DOHH2 (cell line): ENCODE measurements at regions not wholly inside any gene's neighbourhood (a gene's known extent, or its start where the extent isn't known, plus 50 kb on each side); places are given as distances from the start of the nearest gene placed in this dataset.

Source experiments
- H3F3A ChIP-seq: fragments of 200-600 bp; sonication (generic), shearing (Covaris generic); 2 replicates; pipeline ENCODE4 v1.6.0; 2016; ENCODE audit warnings: antibody characterized with exemption, mild to moderate bottlenecking; ENCODE audit not compliant: control insufficient read depth, insufficient read depth
- H3K27ac ChIP-seq: fragments of 200-600 bp; sonication (generic); 2 replicates; pipeline ENCODE4 v1.5.1; 2014; ENCODE audit warnings: low read depth, mild to moderate bottlenecking, low read length, moderate library complexity
- H3K27me3 ChIP-seq: fragments of 200-600 bp; sonication (generic); 2 replicates; pipeline ENCODE4 v1.6.1; 2014; ENCODE audit warnings: mild to moderate bottlenecking, low read length, mixed read lengths; ENCODE audit not compliant: control insufficient read depth
- H3K36me3 ChIP-seq: fragments of 200-600 bp; sonication (generic); 2 replicates; pipeline ENCODE4 v1.6.1; 2014; ENCODE audit warnings: mild to moderate bottlenecking, low read length, moderate library complexity, mixed read lengths; ENCODE audit not compliant: control insufficient read depth
- H3K4me1 ChIP-seq: fragments of 200-600 bp; sonication (generic); 2 replicates; pipeline ENCODE4 v1.6.1; 2014; ENCODE audit warnings: mild to moderate bottlenecking, low read length, mixed read lengths; ENCODE audit not compliant: control insufficient read depth
- H3K4me2 ChIP-seq: fragments of 200-600 bp; sonication (generic); 2 replicates; pipeline ENCODE4 v1.6.0; 2014; ENCODE audit warnings: mild to moderate bottlenecking, low read length, moderate library complexity
- H3K4me3 ChIP-seq: fragments of 200-600 bp; sonication (generic); 2 replicates; pipeline ENCODE4 v1.5.1; 2014; ENCODE audit warnings: mild to moderate bottlenecking, low read length, mixed read lengths
- H3K79me2 ChIP-seq: fragments of 200-600 bp; sonication (generic); 2 replicates; pipeline ENCODE4 v1.6.1; 2014; ENCODE audit warnings: mild to moderate bottlenecking, low read length, mixed read lengths; ENCODE audit not compliant: control insufficient read depth
- H3K9me2 ChIP-seq: fragments of 200-600 bp; sonication (generic); replicated peaks from 2 replicates; pipeline ENCODE4 v1.6.1; 2014; ENCODE audit warnings: mild to moderate bottlenecking, low read length, mixed read lengths; ENCODE audit not compliant: control insufficient read depth
- H3K9me3 ChIP-seq: fragments of 200-600 bp; sonication (generic); 2 replicates; pipeline ENCODE4 v1.6.1; 2014; ENCODE audit warnings: antibody characterized with exemption, low read length, mixed read lengths; ENCODE audit not compliant: control insufficient read depth, insufficient read depth
- H4K20me1 ChIP-seq: fragments of 200-600 bp; sonication (generic); 2 replicates; pipeline ENCODE4 v1.6.0; 2014; ENCODE audit warnings: low read depth, mild to moderate bottlenecking, antibody characterized with exemption, low read length, moderate library complexity; ENCODE audit not compliant: control insufficient read depth, insufficient read depth
- CTCF ChIP-seq: fragments of 200-600 bp; sonication (generic); IDR thresholded peaks from one replicate; pipeline ENCODE4 v1.5.1; 2014; ENCODE audit warnings: antibody characterized with exemption, mild to moderate bottlenecking, low read depth, low read length; ENCODE audit not compliant: poor library complexity, severe bottlenecking
- EZH2phosphoT487 ChIP-seq: fragments of 200-600 bp; sonication (generic); IDR thresholded peaks from 2 replicates; pipeline ENCODE4 v1.6.1; 2017; ENCODE audit warnings: borderline replicate concordance, mild to moderate bottlenecking, antibody characterized with exemption, low read length, moderate library complexity, mixed read lengths

GRCh38 chr4:26088433-26088928 is 174.5 kb downstream of the SMIM20 start:
- Histone ChIP-seq H3K9me2 (no peaks in the 10 kb centered on the region; the same call in 1 of the 2 replicates), H4K20me1 (no peaks in the 10 kb centered on the region), H3K79me2 (no peaks in the 10 kb centered on the region), H3K4me1 (no peaks in the 10 kb centered on the region), H3F3A (no peaks in the 10 kb centered on the region), H3K27me3 (peaks cover 39% of the 10 kb centered on the region), H3K36me3 (no peaks in the 10 kb centered on the region), H3K9me3 (no peaks in the 10 kb centered on the region), H3K27ac (no peak overlapping the region), H3K4me3 (no peak overlapping the region), H3K4me2 (no peak overlapping the region)
- TF ChIP-seq EZH2phosphoT487, result no peak
- no peak for TF ChIP-seq CTCF

GRCh38 chr4:26093551-26093950 is 179.5 kb downstream of the SMIM20 start:
- H3K9me2 ChIP-seq, result no peaks in the 10 kb centered on the region; the same call in 1 of the 2 replicates
- H4K20me1 ChIP-seq, result no peaks in the 10 kb centered on the region
- no peak overlapping the region for H3K27ac ChIP-seq
- H3K4me2 ChIP-seq, result no peak overlapping the region
- no peak overlapping the region for H3K4me3 ChIP-seq
- H3F3A ChIP-seq, result no peaks in the 10 kb centered on the region
- no peaks in the 10 kb centered on the region for H3K4me1 ChIP-seq
- TF ChIP-seq EZH2phosphoT487 (no peak), CTCF (no peak)
- H3K9me3 ChIP-seq, result peaks cover 8% of the 10 kb centered on the region; the same call in 1 of the 2 replicates
- no peaks in the 10 kb centered on the region for H3K79me2 ChIP-seq
- no peaks in the 10 kb centered on the region for H3K36me3 ChIP-seq
- peaks cover 12% of the 10 kb centered on the region; the same call in 1 of the 2 replicates for H3K27me3 ChIP-seq

- no peaks in the 10 kb centered on the region for H3F3A ChIP-seq
- no peaks in the 10 kb centered on the region for H3K36me3 ChIP-seq
- H4K20me1 ChIP-seq, result no peaks in the 10 kb centered on the region
- no peak overlapping the region for H3K27ac ChIP-seq
- peaks cover 8% of the 10 kb centered on the region; the same call in 1 of the 2 replicates for H3K27me3 ChIP-seq
- TF ChIP-seq EZH2phosphoT487 (no peak), CTCF (no peak)
- H3K9me2 ChIP-seq, result no peaks in the 10 kb centered on the region; the same call in 1 of the 2 replicates
- peaks cover 8% of the 10 kb centered on the region; the same call in 1 of the 2 replicates for H3K9me3 ChIP-seq
- no peak overlapping the region for H3K4me2 ChIP-seq
- H3K4me1 ChIP-seq, result no peaks in the 10 kb centered on the region
- H3K4me3 ChIP-seq, result no peak overlapping the region
- no peaks in the 10 kb centered on the region for H3K79me2 ChIP-seq
These were observed 180.1 kb downstream of the SMIM20 start for GRCh38 chr4:26094076-26094475.
